Prostate gland (tissue), 2 donors: ENCODE measurements at regions not wholly inside any gene's neighbourhood (a gene's known extent, or its start where the extent isn't known, plus 50 kb on each side); places are given as distances from the start of the nearest gene placed in this dataset.

Experiments used
- DNase-seq: peaks from one replicate; pipeline ENCODE4 v3.0.0-alpha.2; 2019; ENCODE audit warnings: low spot score
- H3K27ac ChIP-seq, 2 donors: fragments of 200-600 bp; sonication (generic); 2 replicates each; pipeline ENCODE4 v1.5.1; 2017 to 2019
- H3K27me3 ChIP-seq: fragments of 200-600 bp; sonication (generic); replicated peaks from 2 replicates; pipeline ENCODE4 v1.5.1; 2019; ENCODE audit not compliant: insufficient read depth
- H3K36me3 ChIP-seq, 2 donors: fragments of 200-600 bp; sonication (generic); 1 replicate in 1 of 2; 2 replicates in 1 of 2; pipeline versions ENCODE4 v1.5.1 to v1.8.1; 2017 to 2019
- H3K4me1 ChIP-seq: fragments of 200-600 bp; sonication (generic); replicated peaks from 2 replicates; pipeline ENCODE4 v1.5.1; 2019
- H3K4me3 ChIP-seq, 2 donors: fragments of 200-600 bp; sonication (generic); 2 replicates each; pipeline ENCODE4 v1.5.1; 2017 to 2019
- H3K9me3 ChIP-seq: fragments of 200-600 bp; sonication (generic); 2 replicates; pipeline ENCODE4 v1.5.1; 2017
- POLR2A ChIP-seq: fragments of 450-650 bp; IDR thresholded peaks from one replicate; pipeline ENCODE4 v1.6.1; 2016; ENCODE audit warnings: antibody characterized with exemption, mild to moderate bottlenecking
- POLR2AphosphoS5 ChIP-seq: sonication (generic); formaldehyde crosslinking; IDR thresholded peaks from one replicate; pipeline ENCODE4 v1.6.1; 2017; ENCODE audit warnings: antibody characterized with exemption
- WGBS: methylation state at CpG from one replicate; pipeline ENCODE4 v1.1.5; 2018; 5-methylcytosine and 5-hydroxymethylcytosine counted together
- intact Hi-C: fragments of 100-400 bp; cut with DNase I; formaldehyde crosslinking; loops from one replicate; pipeline ENCODE4 v1.14.2; 2022
- TF ChIP-seq, protein P1 (sequence below), 4 experiments: fragments of 200-600 bp in 2 of 4; fragments of 450-650 bp in 2 of 4; sonication (generic) in 2 of 4; IDR thresholded peaks; 1 replicate in 3 of 4; 2 replicates in 1 of 4; pipeline ENCODE4 v1.5.1; 2016 to 2019; ENCODE audit warnings: antibody characterized with exemption in 4 of 4, mild to moderate bottlenecking in 2 of 4, moderate library complexity in 2 of 4

DNA sequence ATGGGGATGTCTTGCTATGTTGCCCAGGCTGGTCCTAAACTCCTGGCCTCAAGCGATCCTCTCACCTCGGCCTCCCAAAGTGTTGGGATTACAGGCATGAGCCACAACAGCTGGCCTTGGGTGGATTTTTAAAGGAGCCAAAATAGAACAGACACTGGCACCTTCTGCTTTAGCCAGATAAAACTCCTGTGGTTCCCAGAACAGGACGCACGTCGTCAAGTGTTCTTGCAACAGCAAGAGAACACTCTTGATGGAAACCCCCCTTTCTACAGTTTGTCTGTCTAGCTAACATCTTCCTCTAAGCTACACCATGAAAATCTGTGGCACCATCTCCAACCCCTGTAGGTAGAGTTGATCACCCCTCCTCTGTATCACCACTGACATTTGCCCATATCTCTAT, 122.6 kb downstream of the NPIPB5 start:
- intact Hi-C loops = no loop called here
- H3K27me3 ChIP-seq = no peaks in the 10 kb centered on the region
- TF ChIP-seq POLR2AphosphoS5 (no peak), POLR2A (no peak)
- TF ChIP-seq, protein P1, sequence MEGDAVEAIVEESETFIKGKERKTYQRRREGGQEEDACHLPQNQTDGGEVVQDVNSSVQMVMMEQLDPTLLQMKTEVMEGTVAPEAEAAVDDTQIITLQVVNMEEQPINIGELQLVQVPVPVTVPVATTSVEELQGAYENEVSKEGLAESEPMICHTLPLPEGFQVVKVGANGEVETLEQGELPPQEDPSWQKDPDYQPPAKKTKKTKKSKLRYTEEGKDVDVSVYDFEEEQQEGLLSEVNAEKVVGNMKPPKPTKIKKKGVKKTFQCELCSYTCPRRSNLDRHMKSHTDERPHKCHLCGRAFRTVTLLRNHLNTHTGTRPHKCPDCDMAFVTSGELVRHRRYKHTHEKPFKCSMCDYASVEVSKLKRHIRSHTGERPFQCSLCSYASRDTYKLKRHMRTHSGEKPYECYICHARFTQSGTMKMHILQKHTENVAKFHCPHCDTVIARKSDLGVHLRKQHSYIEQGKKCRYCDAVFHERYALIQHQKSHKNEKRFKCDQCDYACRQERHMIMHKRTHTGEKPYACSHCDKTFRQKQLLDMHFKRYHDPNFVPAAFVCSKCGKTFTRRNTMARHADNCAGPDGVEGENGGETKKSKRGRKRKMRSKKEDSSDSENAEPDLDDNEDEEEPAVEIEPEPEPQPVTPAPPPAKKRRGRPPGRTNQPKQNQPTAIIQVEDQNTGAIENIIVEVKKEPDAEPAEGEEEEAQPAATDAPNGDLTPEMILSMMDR (IDR thresholded peaks at IDR 0.05) = no peak
- no peak for DNase-seq
- H3K27ac ChIP-seq = no peak overlapping the region
- H3K36me3 ChIP-seq = no peaks in the 10 kb centered on the region
- WGBS = 85% methylated on average over 5 of the region's 5 CpGs
- H3K9me3 ChIP-seq = no peaks in the 10 kb centered on the region
- H3K4me1 ChIP-seq = no peaks in the 10 kb centered on the region
- H3K4me3 ChIP-seq = no peak overlapping the region

DNA sequence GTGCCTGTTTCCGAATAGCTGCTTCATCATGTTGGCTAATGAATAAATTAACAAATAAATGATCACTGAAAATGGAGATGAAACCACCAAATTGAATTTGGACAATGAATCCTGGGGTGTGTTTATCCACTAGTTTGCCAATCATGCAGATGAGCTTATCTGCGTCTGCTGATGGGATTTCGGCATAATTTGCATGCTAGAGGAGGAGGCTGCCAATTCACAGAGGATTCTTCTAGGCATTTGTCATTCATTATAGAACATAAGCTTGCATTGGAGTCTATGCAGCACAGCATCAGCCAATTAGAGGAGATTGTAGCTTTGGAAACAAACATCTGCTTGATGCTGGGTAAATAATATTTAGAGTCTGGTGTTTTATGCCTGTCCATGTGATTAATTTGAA, 123.1 kb downstream of the NPIPB5 start:
- Histone ChIP-seq H3K36me3 (no peaks in the 10 kb centered on the region), H3K27me3 (no peaks in the 10 kb centered on the region), H3K27ac (no peak overlapping the region), H3K4me3 (no peak overlapping the region), H3K9me3 (no peaks in the 10 kb centered on the region), H3K4me1 (no peaks in the 10 kb centered on the region)
- 58% methylated on average over 3 of the region's 3 CpGs for WGBS
- TF ChIP-seq POLR2AphosphoS5 (no peak), POLR2A (no peak)
- TF ChIP-seq, protein P1 (IDR thresholded peaks at IDR 0.05) = no peak
- intact Hi-C loops = no loop called here
- no peak for DNase-seq

DNA sequence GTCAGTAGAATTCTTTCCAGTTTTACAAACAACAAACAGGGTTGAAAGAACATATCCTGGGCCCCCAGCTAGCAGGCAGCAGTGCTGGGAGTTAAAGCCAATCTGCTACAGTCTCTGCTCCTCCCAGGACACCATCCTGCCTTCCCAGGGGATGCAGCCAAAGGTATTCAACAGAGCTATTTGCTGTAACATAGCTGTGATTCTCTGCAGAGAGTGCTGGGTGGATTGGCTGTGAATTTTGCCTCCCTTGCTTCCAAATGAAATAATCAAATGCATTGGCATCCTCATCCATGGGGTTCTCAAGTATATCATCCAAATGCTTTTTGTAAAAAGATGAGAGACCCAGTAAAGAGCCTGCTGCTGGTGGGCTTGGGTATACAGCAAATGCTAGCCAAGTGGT, 124.3 kb downstream of the NPIPB5 start:
- H3K27me3 ChIP-seq = no peaks in the 10 kb centered on the region
- no peak overlapping the region for H3K27ac ChIP-seq
- no peak for TF ChIP-seq POLR2A
- TF ChIP-seq POLR2AphosphoS5 = no peak
- TF ChIP-seq, protein P1 (IDR thresholded peaks at IDR 0.05) = no peak
- H3K4me3 ChIP-seq = no peak overlapping the region
- DNase-seq = no peak
- H3K4me1 ChIP-seq = no peaks in the 10 kb centered on the region
- intact Hi-C loops = no loop called here
- H3K36me3 ChIP-seq = no peaks in the 10 kb centered on the region
- H3K9me3 ChIP-seq = no peaks in the 10 kb centered on the region

DNA sequence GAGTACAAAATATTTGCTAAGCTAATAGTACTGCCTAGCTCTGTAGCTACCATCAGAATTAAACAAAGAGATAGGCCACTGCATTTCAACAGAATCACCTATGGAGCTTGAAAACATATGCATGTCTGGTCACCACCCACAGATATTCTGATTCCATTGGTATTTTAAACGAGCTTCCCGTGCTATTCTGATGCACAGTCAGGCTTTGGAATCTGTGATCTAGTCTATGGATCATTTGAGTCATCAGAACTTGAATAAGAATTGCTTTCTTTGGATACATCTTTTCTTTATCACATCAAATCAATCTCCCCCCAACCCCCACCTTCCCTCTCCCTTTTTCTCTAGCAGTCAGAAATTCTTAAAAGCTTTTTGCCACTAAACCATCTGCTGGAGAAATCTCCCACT, 124.7 kb downstream of the NPIPB5 start:
- 13% methylated on average over 2 of the region's 2 CpGs for WGBS

DNA sequence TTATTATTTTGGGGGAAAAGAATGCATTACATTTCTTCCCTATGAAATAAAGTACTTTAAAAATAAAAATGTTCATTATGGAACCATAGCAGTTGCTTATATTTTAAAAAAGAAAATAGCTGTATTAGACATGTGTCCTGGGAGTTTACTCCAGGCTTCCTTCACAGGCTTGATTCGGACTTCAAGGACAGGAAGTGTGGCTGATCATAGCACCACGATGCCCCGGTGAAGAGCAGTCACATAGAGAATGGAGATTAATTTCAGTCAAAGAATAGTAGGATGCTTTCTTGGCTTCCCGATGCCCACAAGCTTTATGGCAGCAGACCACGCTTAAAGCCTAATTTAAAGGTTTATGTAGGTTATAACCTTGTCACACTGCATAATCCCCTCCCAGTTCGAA, 125.1 kb downstream of the NPIPB5 start:
- intact Hi-C loops = no loop called here
- no peak for DNase-seq
- no peaks in the 10 kb centered on the region for H3K36me3 ChIP-seq
- no peaks in the 10 kb centered on the region for H3K4me1 ChIP-seq
- TF ChIP-seq POLR2AphosphoS5 = no peak
- TF ChIP-seq, protein P1 (IDR thresholded peaks at IDR 0.05) = no peak
- TF ChIP-seq POLR2A = no peak
- H3K27ac ChIP-seq = no peak overlapping the region
- 45% methylated on average over 6 of the region's 6 CpGs for WGBS
- H3K27me3 ChIP-seq = peaks cover under 1% of the 10 kb centered on the region
- no peaks in the 10 kb centered on the region for H3K9me3 ChIP-seq
- H3K4me3 ChIP-seq = no peak overlapping the region

More for the DNA sequence above, 124.7 kb downstream of the NPIPB5 start:
- intact Hi-C loops = no loop called here
- no peaks in the 10 kb centered on the region for H3K9me3 ChIP-seq
- H3K4me3 ChIP-seq = no peak overlapping the region
- no peak for DNase-seq
- H3K4me1 ChIP-seq = no peaks in the 10 kb centered on the region
- H3K27me3 ChIP-seq = no peaks in the 10 kb centered on the region
- H3K27ac ChIP-seq = no peak overlapping the region
- H3K36me3 ChIP-seq = no peaks in the 10 kb centered on the region
- TF ChIP-seq POLR2A = no peak
- TF ChIP-seq, protein P1 (IDR thresholded peaks at IDR 0.05) = no peak
- no peak for TF ChIP-seq POLR2AphosphoS5
